ENCODE measurements at regions not wholly inside any gene's neighbourhood (a gene's known extent, or its start where the extent isn't known, plus 50 kb on each side); places are given as distances from the start of the nearest gene placed in this dataset.

DNA sequence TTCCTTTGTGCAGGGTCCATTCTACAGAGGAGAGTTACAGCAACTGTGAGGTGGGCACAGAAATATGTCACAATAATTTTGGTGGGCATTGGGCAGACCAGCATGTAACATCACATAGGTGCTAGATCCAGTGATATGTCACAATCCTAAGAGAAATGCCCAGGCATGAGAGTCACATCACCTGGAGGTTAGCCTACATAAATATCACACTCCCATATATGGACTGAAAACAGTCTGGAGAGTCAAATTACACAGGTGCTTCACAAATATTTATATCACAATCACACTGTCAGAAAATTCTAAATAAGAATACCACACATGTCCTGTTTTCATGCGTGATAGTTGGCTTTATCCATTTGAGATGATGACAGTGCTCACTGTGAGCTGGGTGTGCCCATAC is 903.7 kb upstream of the AMELY start:
- WGBS, 5 donors = 88 to 93% (median 92%) methylated on average over 1 of the region's 1 CpG; no CpG with 5 or more reads in 2 of the 5 donors
- TF ChIP-seq, protein P1, sequence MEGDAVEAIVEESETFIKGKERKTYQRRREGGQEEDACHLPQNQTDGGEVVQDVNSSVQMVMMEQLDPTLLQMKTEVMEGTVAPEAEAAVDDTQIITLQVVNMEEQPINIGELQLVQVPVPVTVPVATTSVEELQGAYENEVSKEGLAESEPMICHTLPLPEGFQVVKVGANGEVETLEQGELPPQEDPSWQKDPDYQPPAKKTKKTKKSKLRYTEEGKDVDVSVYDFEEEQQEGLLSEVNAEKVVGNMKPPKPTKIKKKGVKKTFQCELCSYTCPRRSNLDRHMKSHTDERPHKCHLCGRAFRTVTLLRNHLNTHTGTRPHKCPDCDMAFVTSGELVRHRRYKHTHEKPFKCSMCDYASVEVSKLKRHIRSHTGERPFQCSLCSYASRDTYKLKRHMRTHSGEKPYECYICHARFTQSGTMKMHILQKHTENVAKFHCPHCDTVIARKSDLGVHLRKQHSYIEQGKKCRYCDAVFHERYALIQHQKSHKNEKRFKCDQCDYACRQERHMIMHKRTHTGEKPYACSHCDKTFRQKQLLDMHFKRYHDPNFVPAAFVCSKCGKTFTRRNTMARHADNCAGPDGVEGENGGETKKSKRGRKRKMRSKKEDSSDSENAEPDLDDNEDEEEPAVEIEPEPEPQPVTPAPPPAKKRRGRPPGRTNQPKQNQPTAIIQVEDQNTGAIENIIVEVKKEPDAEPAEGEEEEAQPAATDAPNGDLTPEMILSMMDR (IDR thresholded peaks at IDR 0.05 in 8 of 11, conservative IDR thresholded peaks at IDR 0.05 in 3 of 11) = no peak
- TF ChIP-seq POLR2AphosphoS5 (IDR thresholded peaks at IDR 0.05) = no peak
- TF ChIP-seq POLR2A (IDR thresholded peaks at IDR 0.05) = no peak
- no peaks in the 10 kb centered on the region for H3K4me1 ChIP-seq
- no peaks in the 10 kb centered on the region for H3K36me3 ChIP-seq
- no peak for DNase-seq
- intact Hi-C loops (cut with DNase I; ENCODE audit: low total_unique reads) = no loop called here
- H3K9me3 ChIP-seq = no peaks in the 10 kb centered on the region
- H3K27me3 ChIP-seq (replicated peaks in 1 of 7) = no peaks in the 10 kb centered on the region
- peak overlapping the region in 2 of 8 donors; percentile 57 to 67 for H3K27ac ChIP-seq
- no peak overlapping the region for H3K4me3 ChIP-seq

- Histone ChIP-seq H3K4me3 (no peak overlapping the region), H3K27ac (peak overlapping the region in 3 of 8 donors; percentile 57 to 67 (median 64)), H3K36me3 (no peaks in the 10 kb centered on the region), H3K9me3 (no peaks in the 10 kb centered on the region), H3K27me3 (replicated peaks in 1 of 7) (no peaks in the 10 kb centered on the region), H3K4me1 (no peaks in the 10 kb centered on the region)
- no peak for TF ChIP-seq POLR2AphosphoS5 (IDR thresholded peaks at IDR 0.05)
- DNase-seq = no peak
- intact Hi-C loops (cut with DNase I; ENCODE audit: low total_unique reads) = no loop called here
Measured at GRCh38 chrY:7814361-7814760, 902.8 kb upstream of the AMELY start.

GRCh38 chrY:7810359-7810758 is 898.8 kb upstream of the AMELY start:
- TF ChIP-seq POLR2A (IDR thresholded peaks at IDR 0.05) = no peak
- TF ChIP-seq, protein P1 (IDR thresholded peaks at IDR 0.05 in 8 of 11, conservative IDR thresholded peaks at IDR 0.05 in 3 of 11) = no peak
- intact Hi-C loops (cut with DNase I; ENCODE audit: low total_unique reads) = no loop called here

GRCh38 chrY:7807516-7807870 is 895.9 kb upstream of the AMELY start:
- Histone ChIP-seq H3K4me1 (no peaks in the 10 kb centered on the region), H3K4me3 (no peak overlapping the region), H3K27ac (peak overlapping the region in 3 of 8 donors; percentile 47 to 60 (median 59)), H3K27me3 (replicated peaks in 1 of 7) (no peaks in the 10 kb centered on the region), H3K9me3 (no peaks in the 10 kb centered on the region), H3K36me3 (no peaks in the 10 kb centered on the region)
- DNase-seq = no peak
- intact Hi-C loops (cut with DNase I; ENCODE audit: low total_unique reads) = no loop called here
- TF ChIP-seq POLR2A (IDR thresholded peaks at IDR 0.05) (no peak), POLR2AphosphoS5 (IDR thresholded peaks at IDR 0.05) (no peak)
- TF ChIP-seq, protein P1 (IDR thresholded peaks at IDR 0.05 in 8 of 11, conservative IDR thresholded peaks at IDR 0.05 in 3 of 11) = no peak

More at GRCh38 chrY:7810359-7810758, 898.8 kb upstream of the AMELY start:
- H3K9me3 ChIP-seq = no peaks in the 10 kb centered on the region
- no peaks in the 10 kb centered on the region for H3K4me1 ChIP-seq
- H3K4me3 ChIP-seq = no peak overlapping the region
- no peaks in the 10 kb centered on the region for H3K36me3 ChIP-seq
- peak overlapping the region in 3 of 8 donors; percentile 20 to 60 (median 54) for H3K27ac ChIP-seq
- no peak for DNase-seq
- WGBS, 5 donors = 24 to 67% (median 33%) methylated on average over 1 of the region's 1 CpG; no CpG with 5 or more reads in 2 of the 5 donors
- no peaks in the 10 kb centered on the region for H3K27me3 ChIP-seq (replicated peaks in 1 of 7)
